GM12865 (cell line): ENCODE measurements at regions not wholly inside any gene's neighbourhood (a gene's known extent, or its start where the extent isn't known, plus 50 kb on each side); places are given as distances from the start of the nearest gene placed in this dataset.

Experiments used
- DNase-seq: peaks from one replicate; pipeline ENCODE4 v3.0.0; 2010; ENCODE audit warnings: low read depth
- H3K4me3 ChIP-seq: 2 replicates; pipeline ENCODE4 v1.5.1; 2011; ENCODE audit warnings: mild to moderate bottlenecking, low read depth, low read length, control low read depth
- TF ChIP-seq, protein P1 (sequence below): IDR thresholded peaks from 2 replicates; pipeline ENCODE4 v1.5.1; 2011; ENCODE audit warnings: low read length, control low read depth, low read depth, inconsistent platforms; ENCODE audit not compliant: insufficient read depth; ENCODE audit errors: missing control alignments

DNA sequence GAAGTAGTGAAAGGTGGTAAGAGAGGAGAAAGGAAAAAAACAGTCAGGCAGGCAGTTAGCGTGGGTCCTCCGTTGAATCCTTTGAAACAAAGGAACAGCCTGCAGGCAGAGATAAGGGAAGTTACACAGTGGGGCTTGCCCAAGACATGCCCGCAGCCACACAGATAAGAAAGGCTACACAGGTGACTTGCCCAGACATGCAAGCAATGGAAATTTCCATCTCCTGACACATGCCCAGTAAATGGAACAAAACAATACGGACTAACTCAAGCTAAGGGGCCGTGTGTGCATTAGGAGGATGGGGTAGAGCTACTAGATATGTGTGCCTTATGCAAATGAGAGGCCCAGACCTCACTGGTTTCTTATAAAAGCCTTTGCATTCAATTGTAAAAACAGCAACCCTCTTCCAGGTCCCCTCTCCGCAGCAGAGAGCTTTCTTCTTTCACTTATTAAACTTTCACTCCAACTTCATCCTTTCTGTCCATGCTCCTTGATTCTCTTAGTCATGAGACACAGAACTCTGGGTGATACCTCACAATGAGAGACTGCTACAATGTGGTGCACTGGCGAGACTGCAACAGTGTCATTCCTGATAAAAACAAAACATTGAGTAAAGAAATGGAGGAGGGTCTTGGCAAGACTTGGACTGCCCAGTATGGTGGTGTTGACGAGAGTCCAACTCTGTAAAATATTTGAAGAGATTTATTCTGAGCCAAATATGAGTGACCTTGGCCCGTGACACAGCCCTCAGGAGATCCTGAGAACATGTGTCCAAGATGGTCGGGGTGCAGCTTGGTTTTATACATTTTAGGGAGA is 997.4 kb upstream of the PRKX start:
- TF ChIP-seq, protein P1, sequence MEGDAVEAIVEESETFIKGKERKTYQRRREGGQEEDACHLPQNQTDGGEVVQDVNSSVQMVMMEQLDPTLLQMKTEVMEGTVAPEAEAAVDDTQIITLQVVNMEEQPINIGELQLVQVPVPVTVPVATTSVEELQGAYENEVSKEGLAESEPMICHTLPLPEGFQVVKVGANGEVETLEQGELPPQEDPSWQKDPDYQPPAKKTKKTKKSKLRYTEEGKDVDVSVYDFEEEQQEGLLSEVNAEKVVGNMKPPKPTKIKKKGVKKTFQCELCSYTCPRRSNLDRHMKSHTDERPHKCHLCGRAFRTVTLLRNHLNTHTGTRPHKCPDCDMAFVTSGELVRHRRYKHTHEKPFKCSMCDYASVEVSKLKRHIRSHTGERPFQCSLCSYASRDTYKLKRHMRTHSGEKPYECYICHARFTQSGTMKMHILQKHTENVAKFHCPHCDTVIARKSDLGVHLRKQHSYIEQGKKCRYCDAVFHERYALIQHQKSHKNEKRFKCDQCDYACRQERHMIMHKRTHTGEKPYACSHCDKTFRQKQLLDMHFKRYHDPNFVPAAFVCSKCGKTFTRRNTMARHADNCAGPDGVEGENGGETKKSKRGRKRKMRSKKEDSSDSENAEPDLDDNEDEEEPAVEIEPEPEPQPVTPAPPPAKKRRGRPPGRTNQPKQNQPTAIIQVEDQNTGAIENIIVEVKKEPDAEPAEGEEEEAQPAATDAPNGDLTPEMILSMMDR, result no peak
- no peak overlapping the region for H3K4me3 ChIP-seq
- DNase-seq, result peak; percentile 22

GRCh38 chrX:4708970-4709760 is 995.7 kb upstream of the PRKX start:
- TF ChIP-seq, protein P1, result no peak
- DNase-seq, result no peak
- no peak overlapping the region for H3K4me3 ChIP-seq

- no peak overlapping the region for H3K4me3 ChIP-seq
- TF ChIP-seq, protein P1, result no peak
- no peak for DNase-seq
Observed at GRCh38 chrX:4706961-4707360, 993.5 kb upstream of the PRKX start.

DNA sequence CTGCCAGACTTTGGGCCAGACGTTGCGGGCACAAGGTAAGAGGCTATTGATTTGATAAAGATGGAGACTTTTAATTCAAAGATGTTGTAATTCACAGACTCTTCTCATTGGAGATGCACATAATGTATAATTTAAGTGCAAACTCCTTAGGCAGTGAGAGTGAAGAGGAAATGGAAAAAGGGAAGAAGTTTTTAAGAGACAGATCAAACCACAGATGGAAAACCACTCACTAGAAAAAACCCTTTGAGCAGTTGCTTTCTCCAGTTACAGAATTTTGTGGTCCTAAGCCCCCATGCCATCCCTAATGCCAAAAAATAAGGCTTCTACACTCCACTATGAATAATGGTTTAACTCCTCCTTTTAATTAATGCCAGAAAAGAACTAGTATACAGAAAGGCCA is 977.1 kb upstream of the PRKX start:
- no peak for DNase-seq
- H3K4me3 ChIP-seq, result no peak overlapping the region
- TF ChIP-seq, protein P1, result no peak

DNA sequence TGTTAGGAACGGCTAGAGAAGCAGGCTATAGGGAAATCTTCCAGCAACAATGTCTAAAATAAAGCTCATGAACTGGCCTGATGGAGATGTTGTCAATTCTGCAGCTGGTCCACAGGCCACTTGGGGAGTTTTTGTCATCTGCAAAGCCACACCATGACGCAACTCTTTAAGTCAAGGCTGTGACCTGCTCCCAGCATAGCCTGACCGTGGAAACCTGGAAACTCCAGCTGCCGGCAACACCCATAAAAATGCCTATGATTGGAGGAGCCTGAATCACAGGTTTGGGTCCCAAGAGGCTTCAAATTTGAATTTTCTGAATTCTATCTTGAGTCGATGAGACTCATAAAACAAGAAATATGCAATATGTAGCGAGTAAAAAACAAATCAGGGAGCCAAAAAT is 969.2 kb upstream of the PRKX start:
- no peak overlapping the region for H3K4me3 ChIP-seq
- TF ChIP-seq, protein P1, result no peak
- DNase-seq, result no peak

- H3K4me3 ChIP-seq, result no peak overlapping the region
- TF ChIP-seq, protein P1, result no peak
- DNase-seq, result no peak
Observed at GRCh38 chrX:4675686-4676300, 962.3 kb upstream of the PRKX start.
